Small intestine (tissue), 7 donors: ENCODE measurements at regions not wholly inside any gene's neighbourhood (a gene's known extent, or its start where the extent isn't known, plus 50 kb on each side); places are given as distances from the start of the nearest gene placed in this dataset.

ENCODE experiments used
- DNase-seq, 2 donors: peaks; one replicate each; pipeline versions ENCODE4 v3.0.0 to v3.0.0-alpha.2; 2013
- FAIRE-seq: peaks from 2 replicates; lab custom pipeline; 2012; peaks lifted over from hg19 to GRCh38; lab: Jason Lieb, UNC
- H3K27ac ChIP-seq, 3 donors: one replicate each; pipeline ENCODE4 v1.5.1; 2013; ENCODE audit warnings: low read length in 2 of 3, mild to moderate bottlenecking in 2 of 3, control low read depth in 1 of 3, inconsistent platforms in 1 of 3, low read depth in 1 of 3, moderate library complexity in 1 of 3
- H3K27me3 ChIP-seq, 3 donors: one replicate each; pipeline ENCODE4 v1.6.1; 2013; ENCODE audit warnings: low read length in 3 of 3, inconsistent platforms in 1 of 3; ENCODE audit not compliant: control insufficient read depth in 3 of 3, insufficient read depth in 3 of 3
- H3K36me3 ChIP-seq, 3 donors: one replicate each; pipeline ENCODE4 v1.6.1; 2013; ENCODE audit warnings: low read length in 3 of 3, inconsistent platforms in 1 of 3, low read depth in 1 of 3, mild to moderate bottlenecking in 1 of 3, moderate library complexity in 1 of 3; ENCODE audit not compliant: control insufficient read depth in 3 of 3, insufficient read depth in 2 of 3
- H3K4me1 ChIP-seq, 3 donors: one replicate each; pipeline ENCODE4 v1.6.1; 2013; ENCODE audit warnings: low read length in 2 of 3, inconsistent platforms in 1 of 3, low read depth in 1 of 3, mild to moderate bottlenecking in 1 of 3, moderate library complexity in 1 of 3; ENCODE audit not compliant: control insufficient read depth in 3 of 3, insufficient read depth in 2 of 3
- H3K4me3 ChIP-seq, 3 donors: one replicate each; pipeline ENCODE4 v1.5.1; 2013; ENCODE audit warnings: low read length in 3 of 3, control low read depth in 1 of 3, inconsistent platforms in 1 of 3, low read depth in 1 of 3, mild to moderate bottlenecking in 1 of 3, moderate library complexity in 1 of 3
- H3K9me3 ChIP-seq, 2 donors: one replicate each; pipeline ENCODE4 v1.6.1; 2013; ENCODE audit warnings: low read depth in 1 of 2, low read length in 1 of 2; ENCODE audit not compliant: control insufficient read depth in 2 of 2, insufficient read depth in 1 of 2
- WGBS, 3 donors: extraction: QIAGEN DNeasy Blood & Tissue Kit; methylation state at CpG; one replicate each; pipeline ENCODE4 v1.1.7; 2013; 5-methylcytosine and 5-hydroxymethylcytosine counted together
- donor health status: healthy with polysubstance abuse.
- donor health status: control.
- donor health status: control.
- donor health status: Bipolar disorder and iron deficiency.
- donor health status: healthy.

DNA sequence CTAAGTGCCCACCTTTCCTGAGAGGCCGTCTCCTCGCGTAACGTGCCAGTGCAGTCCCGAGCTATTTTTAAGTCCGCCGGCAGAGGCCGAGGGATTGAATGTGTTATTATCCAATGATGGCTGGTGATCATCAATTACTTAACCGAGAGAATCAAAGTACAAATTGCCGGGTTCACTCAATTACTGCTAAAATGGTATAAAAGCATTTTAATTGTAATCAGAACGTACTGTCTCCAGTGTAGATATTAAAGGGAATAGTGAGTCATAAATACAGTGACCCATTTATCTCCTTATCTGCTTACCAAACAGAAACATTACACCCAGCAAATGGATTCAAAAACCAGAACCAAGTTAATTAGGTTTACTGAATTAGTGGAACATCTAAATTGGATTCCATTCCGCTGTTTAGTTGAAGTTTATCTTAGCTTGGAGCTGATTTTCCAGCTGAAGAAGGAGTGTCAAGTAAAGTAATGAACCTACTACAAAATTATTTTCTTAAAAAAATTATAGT lies 334.9 kb downstream of the BRD1 start:
- DNase-seq (no peak), FAIRE-seq (no peak)
- Histone ChIP-seq H3K36me3 (no peaks in the 10 kb centered on the region), H3K27ac (no peak overlapping the region), H3K9me3 (no peaks in the 10 kb centered on the region), H3K27me3 (no peaks in the 10 kb centered on the region), H3K4me3 (no peak overlapping the region), H3K4me1 (no peaks in the 10 kb centered on the region)
- 74 to 82% (median 76%) methylated on average over 12 of the region's 12 CpGs for WGBS, 3 donors

DNA sequence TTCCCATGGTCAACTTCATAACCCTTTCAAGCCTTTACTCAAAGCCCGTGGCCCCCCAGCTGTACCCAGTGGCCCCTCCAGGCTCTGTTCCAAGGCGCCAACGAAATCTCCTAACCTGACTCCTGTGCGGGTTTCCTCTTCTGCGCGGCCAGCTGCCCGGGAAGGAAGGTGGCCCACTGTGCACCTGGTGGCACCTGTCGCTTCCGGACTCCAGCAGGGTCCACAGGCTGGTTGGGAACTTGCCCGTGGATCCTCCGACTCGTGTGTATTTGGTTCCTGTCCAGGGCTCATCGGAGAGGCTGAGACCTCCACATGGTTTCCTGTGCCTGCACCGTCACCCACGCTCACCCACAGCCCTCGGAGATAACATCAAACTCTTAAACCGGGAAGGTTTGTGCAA lies 335.4 kb downstream of the BRD1 start:
- DNase-seq, result no peak
- no peaks in the 10 kb centered on the region for H3K9me3 ChIP-seq
- 78 to 87% (median 79%) methylated on average over 17 of the region's 17 CpGs for WGBS, 3 donors

DNA sequence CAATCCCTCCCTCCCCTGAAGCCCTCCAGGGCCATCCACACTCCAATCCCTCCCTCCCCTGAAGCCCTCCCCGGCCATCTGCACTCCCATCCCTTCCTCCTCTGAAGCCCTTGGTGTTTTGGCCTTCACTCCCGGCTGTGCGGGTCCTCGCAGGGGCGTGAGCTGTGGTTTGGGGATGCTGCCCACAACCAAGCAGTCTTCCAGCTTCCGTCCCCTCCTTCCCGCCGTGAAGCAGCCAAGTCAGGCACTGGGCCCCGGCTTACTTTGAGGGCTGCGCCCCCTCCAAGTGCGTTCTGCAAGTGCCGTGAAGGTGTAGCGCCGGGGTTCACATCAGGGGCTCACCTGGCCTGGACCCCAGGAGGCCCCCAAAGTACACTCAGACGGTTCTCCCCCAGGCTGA lies 335.9 kb downstream of the BRD1 start:
- Histone ChIP-seq H3K36me3 (no peaks in the 10 kb centered on the region), H3K4me1 (no peaks in the 10 kb centered on the region), H3K4me3 (no peak overlapping the region), H3K9me3 (no peaks in the 10 kb centered on the region), H3K27me3 (no peaks in the 10 kb centered on the region), H3K27ac (no peak overlapping the region)
- no peak for FAIRE-seq
- no peak for DNase-seq
- WGBS, 3 donors, result 81 to 86% (median 84%) methylated on average over 15 of the region's 15 CpGs

More for the DNA sequence above, 335.4 kb downstream of the BRD1 start:
- no peak overlapping the region for H3K27ac ChIP-seq
- no peaks in the 10 kb centered on the region for H3K27me3 ChIP-seq
- FAIRE-seq, result no peak
- H3K4me1 ChIP-seq, result no peaks in the 10 kb centered on the region
- H3K4me3 ChIP-seq, result no peak overlapping the region
- H3K36me3 ChIP-seq, result no peaks in the 10 kb centered on the region

DNA sequence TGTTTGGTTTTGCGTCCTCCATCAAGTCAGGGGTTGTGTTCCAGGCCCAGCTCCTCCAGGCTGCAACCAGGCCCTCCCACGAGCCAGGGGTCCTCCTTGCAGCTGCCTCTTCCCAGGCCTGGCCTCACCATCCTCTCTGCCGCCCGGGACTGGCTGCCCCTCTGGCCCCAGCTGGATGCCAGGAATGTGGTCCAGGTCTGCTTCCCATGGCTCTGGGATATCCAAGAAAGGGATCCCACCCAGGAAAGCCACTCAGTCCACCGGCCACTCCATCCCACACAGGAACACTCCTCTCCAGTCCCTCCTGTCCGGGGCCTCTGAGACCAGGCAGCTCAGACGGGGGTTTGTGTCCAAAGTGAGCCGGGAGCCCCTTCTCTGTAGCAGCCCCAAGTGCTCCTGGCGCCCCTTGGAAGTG lies 336.4 kb downstream of the BRD1 start:
- no peak for DNase-seq
- no peak for FAIRE-seq
- Histone ChIP-seq H3K9me3 (no peaks in the 10 kb centered on the region), H3K4me3 (no peak overlapping the region), H3K27me3 (no peaks in the 10 kb centered on the region), H3K36me3 (no peaks in the 10 kb centered on the region), H3K4me1 (no peaks in the 10 kb centered on the region), H3K27ac (no peak overlapping the region)
- 61 to 84% (median 68%) methylated on average over 9 of the region's 9 CpGs for WGBS, 3 donors

DNA sequence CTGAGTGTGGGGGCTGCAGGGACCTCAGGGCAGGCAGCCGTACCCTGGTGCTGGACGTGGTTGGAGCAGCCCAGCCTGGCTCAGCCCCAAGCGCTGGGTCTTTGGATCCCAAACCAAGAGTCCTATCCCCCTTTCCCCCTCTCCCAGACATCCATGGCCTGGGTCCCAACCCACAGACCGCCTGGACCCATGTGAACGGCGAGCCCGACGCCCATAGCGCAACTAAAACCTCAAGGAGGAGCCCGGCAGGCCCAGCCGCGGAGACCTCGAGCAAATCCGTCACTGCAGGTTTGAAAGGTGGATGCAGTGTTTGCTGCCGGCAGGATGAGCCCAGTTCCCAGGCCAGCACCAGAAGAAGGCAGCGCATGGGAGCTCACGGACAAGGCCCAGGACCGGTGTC lies 337.0 kb downstream of the BRD1 start:
- DNase-seq (no peak), FAIRE-seq (no peak)
- Histone ChIP-seq H3K4me1 (no peaks in the 10 kb centered on the region), H3K27me3 (no peaks in the 10 kb centered on the region), H3K27ac (no peak overlapping the region), H3K4me3 (no peak overlapping the region), H3K36me3 (no peaks in the 10 kb centered on the region), H3K9me3 (no peaks in the 10 kb centered on the region)
- WGBS, 3 donors, result 84 to 92% (median 88%) methylated on average over 18 of the region's 18 CpGs

DNA sequence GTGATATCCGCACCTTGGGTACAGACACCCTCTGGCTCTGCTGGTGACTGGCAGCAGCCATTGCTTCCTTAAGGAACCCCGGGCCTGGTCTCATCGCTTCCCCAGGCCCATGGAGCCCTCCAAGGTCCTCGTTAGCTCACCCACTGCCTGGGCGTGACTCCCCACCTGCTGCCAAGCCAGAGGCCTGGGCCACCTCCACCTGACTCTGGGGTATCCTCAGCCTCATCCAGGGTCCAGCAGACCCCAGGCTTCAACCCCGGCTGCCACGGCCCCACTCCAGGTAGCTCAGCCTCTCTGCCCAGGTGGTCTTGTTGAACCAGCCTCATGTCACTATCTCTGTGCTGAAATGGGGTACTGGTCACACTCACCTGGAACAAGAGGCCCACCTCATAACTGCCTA lies 337.9 kb downstream of the BRD1 start:
- 88 to 96% (median 91%) methylated on average over 7 of the region's 7 CpGs for WGBS, 3 donors
- H3K4me3 ChIP-seq, result no peak overlapping the region
- no peak for DNase-seq
- no peaks in the 10 kb centered on the region for H3K9me3 ChIP-seq
- no peak overlapping the region for H3K27ac ChIP-seq
- no peaks in the 10 kb centered on the region for H3K36me3 ChIP-seq
- no peaks in the 10 kb centered on the region for H3K4me1 ChIP-seq
- H3K27me3 ChIP-seq, result no peaks in the 10 kb centered on the region
- no peak for FAIRE-seq

DNA sequence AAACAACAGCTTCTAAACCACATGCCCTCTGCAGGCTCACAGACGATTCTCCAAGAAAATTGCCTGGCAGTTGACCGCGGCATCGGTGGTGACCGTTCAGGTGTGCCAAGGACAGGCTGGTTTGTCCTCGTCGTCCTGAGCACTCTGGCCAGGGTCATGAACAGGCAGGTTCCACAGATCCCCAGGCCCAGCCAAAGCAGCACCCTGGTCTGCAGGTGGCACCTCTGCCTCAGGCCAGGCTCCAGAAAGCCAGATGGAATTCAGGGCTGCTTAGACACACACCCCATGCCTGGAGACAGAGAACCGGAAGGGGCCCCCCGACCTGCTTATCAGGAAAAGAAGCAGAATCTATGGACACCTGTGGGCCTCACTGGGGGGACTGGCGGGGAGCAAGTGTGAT lies 338.7 kb downstream of the BRD1 start:
- no peaks in the 10 kb centered on the region for H3K9me3 ChIP-seq
- no peaks in the 10 kb centered on the region for H3K4me1 ChIP-seq
- H3K4me3 ChIP-seq, result no peak overlapping the region
- FAIRE-seq (no peak), DNase-seq (no peak)
- H3K27ac ChIP-seq, result no peak overlapping the region
- H3K27me3 ChIP-seq, result no peaks in the 10 kb centered on the region
- no peaks in the 10 kb centered on the region for H3K36me3 ChIP-seq
- 74 to 84% (median 77%) methylated on average over 10 of the region's 10 CpGs for WGBS, 3 donors

DNA sequence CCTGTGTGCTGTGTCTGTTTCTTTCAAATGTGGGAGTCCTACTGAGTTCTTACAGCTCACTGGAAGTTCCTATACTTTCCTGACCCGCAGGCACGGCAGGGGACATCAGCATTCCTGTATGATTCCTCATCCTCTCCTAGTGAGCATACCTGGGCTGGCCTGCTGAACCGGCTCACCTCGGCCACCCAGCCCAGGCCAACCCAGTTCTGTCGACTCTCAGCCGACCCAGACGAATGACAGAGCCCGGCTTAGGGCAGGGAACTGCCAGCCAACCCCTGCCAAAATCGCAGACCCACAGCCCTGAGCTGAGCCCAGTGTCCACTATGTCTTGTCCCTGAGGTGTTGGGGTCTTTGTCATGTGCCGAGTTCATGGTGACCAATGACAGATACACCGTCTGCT lies 339.7 kb downstream of the BRD1 start:
- FAIRE-seq, result no peak
- H3K36me3 ChIP-seq, result no peaks in the 10 kb centered on the region
- no peaks in the 10 kb centered on the region for H3K9me3 ChIP-seq
- DNase-seq, result no peak
- peaks cover 0 to 6% (median 0%) of the 10 kb centered on the region in 3 donors for H3K27me3 ChIP-seq
- H3K27ac ChIP-seq, result no peak overlapping the region
- no peak overlapping the region for H3K4me3 ChIP-seq
- WGBS, 3 donors, result 44 to 58% (median 48%) methylated on average over 11 of the region's 11 CpGs
- H3K4me1 ChIP-seq, result no peaks in the 10 kb centered on the region

DNA sequence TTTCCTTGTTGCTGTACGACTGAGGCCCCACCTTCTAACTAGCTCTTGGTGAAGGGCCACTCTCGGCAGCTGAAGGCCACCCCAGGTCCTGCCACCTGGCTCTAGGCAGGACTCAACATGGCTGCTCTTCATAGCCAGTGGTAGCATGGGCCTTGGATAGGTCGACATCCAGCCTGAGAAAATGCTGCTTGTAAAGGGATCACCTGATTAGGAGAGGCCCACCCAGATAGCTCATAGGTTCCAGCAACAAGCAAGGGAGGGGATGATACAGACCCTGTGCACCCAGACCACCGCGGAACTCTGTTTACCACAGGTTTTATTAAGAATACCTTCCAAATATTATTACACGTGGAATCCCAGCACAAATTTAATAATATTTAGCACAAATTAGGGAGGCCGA lies 341.4 kb downstream of the BRD1 start:
- FAIRE-seq (no peak), DNase-seq (no peak)
- 86 to 94% (median 90%) methylated on average over 7 of the region's 7 CpGs for WGBS, 3 donors

More for the DNA sequence above, 341.4 kb downstream of the BRD1 start:
- H3K36me3 ChIP-seq, result no peaks in the 10 kb centered on the region
- H3K9me3 ChIP-seq, result no peaks in the 10 kb centered on the region
- no peaks in the 10 kb centered on the region for H3K4me1 ChIP-seq
- no peak overlapping the region for H3K4me3 ChIP-seq
- H3K27ac ChIP-seq, result no peak overlapping the region
- peaks cover 4 to 12% (median 6%) of the 10 kb centered on the region in 3 donors for H3K27me3 ChIP-seq
